Upper lobe of right lung (tissue), 1 donor: ENCODE measurements at regions not wholly inside any gene's neighbourhood (a gene's known extent, or its start where the extent isn't known, plus 50 kb on each side); places are given as distances from the start of the nearest gene placed in this dataset.

Experiments
- ATAC-seq: fragments of 200-7000 bp; cut with Tn5 transposase; one replicate; pipeline ENCODE4 v1.9.1; 2020; ENCODE audit warnings: mild to moderate bottlenecking, moderate library complexity
- DNase-seq: peaks from one replicate; pipeline ENCODE4 v3.0.0-alpha.2; 2020
- H3K27ac ChIP-seq: fragments of 200-600 bp; one replicate; pipeline ENCODE4 v1.8.0; 2022
- H3K27me3 ChIP-seq: fragments of 200-600 bp; one replicate; pipeline ENCODE4 v1.8.0; 2022; ENCODE audit warnings: mild to moderate bottlenecking
- H3K36me3 ChIP-seq: fragments of 200-600 bp; one replicate; pipeline ENCODE4 v1.8.0; 2022
- H3K4me1 ChIP-seq: fragments of 200-600 bp; one replicate; pipeline ENCODE4 v1.8.0; 2022
- H3K4me3 ChIP-seq: fragments of 200-600 bp; one replicate; pipeline ENCODE4 v1.8.0; 2022; ENCODE audit warnings: mild to moderate bottlenecking
- H3K9me3 ChIP-seq: fragments of 200-600 bp; one replicate; pipeline ENCODE4 v1.8.0; 2022
- CTCF ChIP-seq: fragments of 200-600 bp; IDR thresholded peaks from one replicate; pipeline ENCODE4 v1.8.0; 2022; ENCODE audit warnings: antibody characterized with exemption
- intact Hi-C: fragments of 100-400 bp; cut with DNase I; formaldehyde crosslinking; loops from one replicate; pipeline ENCODE4 v1.11.0; 2022
- donor health status: DM: no; HTN: yes; CAD: no; lungs with severe emphysema.

GRCh38 chr13:77398825-77399620 lies 72.1 kb upstream of the MYCBP2 start:
- Histone ChIP-seq H3K4me1 (no peaks in the 10 kb centered on the region), H3K27me3 (no peaks in the 10 kb centered on the region), H3K36me3 (no peaks in the 10 kb centered on the region), H3K27ac (no peak overlapping the region), H3K4me3 (no peak overlapping the region), H3K9me3 (no peaks in the 10 kb centered on the region)
- intact Hi-C loops, result no loop called here
- TF ChIP-seq CTCF, result no peak
- no peak for DNase-seq
- ATAC-seq, result no peak

- no peak overlapping the region for H3K27ac ChIP-seq
- no peaks in the 10 kb centered on the region for H3K27me3 ChIP-seq
- H3K4me1 ChIP-seq, result no peaks in the 10 kb centered on the region
- ATAC-seq, result no peak
- no peak for DNase-seq
- H3K4me3 ChIP-seq, result no peak overlapping the region
- TF ChIP-seq CTCF, result no peak
- H3K36me3 ChIP-seq, result no peaks in the 10 kb centered on the region
- intact Hi-C loops, result no loop called here
- H3K9me3 ChIP-seq, result no peaks in the 10 kb centered on the region
These were observed 70.7 kb upstream of the MYCBP2 start for GRCh38 chr13:77397636-77398035.

- Histone ChIP-seq H3K36me3 (no peaks in the 10 kb centered on the region), H3K27ac (no peak overlapping the region), H3K4me3 (no peak overlapping the region), H3K9me3 (no peaks in the 10 kb centered on the region), H3K4me1 (no peaks in the 10 kb centered on the region), H3K27me3 (no peaks in the 10 kb centered on the region)
- ATAC-seq (no peak), DNase-seq (no peak)
- intact Hi-C loops, result no loop called here
- no peak for TF ChIP-seq CTCF
These were observed 64.6 kb upstream of the MYCBP2 start for GRCh38 chr13:77391475-77391874.

- Histone ChIP-seq H3K4me1 (no peaks in the 10 kb centered on the region), H3K9me3 (no peaks in the 10 kb centered on the region), H3K27ac (no peak overlapping the region), H3K4me3 (no peak overlapping the region), H3K27me3 (no peaks in the 10 kb centered on the region), H3K36me3 (no peaks in the 10 kb centered on the region)
- no peak for TF ChIP-seq CTCF
- intact Hi-C loops, result no loop called here
- no peak for ATAC-seq
- no peak for DNase-seq
These were observed 63.5 kb upstream of the MYCBP2 start for GRCh38 chr13:77390391-77390790.

GRCh38 chr13:77389625-77390000 lies 62.7 kb upstream of the MYCBP2 start:
- DNase-seq (no peak), ATAC-seq (no peak)
- no peaks in the 10 kb centered on the region for H3K36me3 ChIP-seq
- H3K4me3 ChIP-seq, result no peak overlapping the region
- H3K4me1 ChIP-seq, result no peaks in the 10 kb centered on the region
- no peaks in the 10 kb centered on the region for H3K27me3 ChIP-seq
- no peaks in the 10 kb centered on the region for H3K9me3 ChIP-seq
- intact Hi-C loops, result no loop called here
- no peak overlapping the region for H3K27ac ChIP-seq
- TF ChIP-seq CTCF, result no peak
